SK-N-SH treated with all-trans-retinoic acid at 6 μM for 48 hours (cell line): ENCODE measurements at regions not wholly inside any gene's neighbourhood (a gene's known extent, or its start where the extent isn't known, plus 50 kb on each side); places are given as distances from the start of the nearest gene placed in this dataset.

Experiments
- ATAC-seq: fragments of 200-7000 bp; cut with Tn5 transposase; 3 replicates; pipeline ENCODE4 v1.9.1; 2020; ENCODE audit warnings: mild to moderate bottlenecking, moderate library complexity
- BACH2 ChIP-seq: fragments of 250-450 bp; sonication (Bioruptor Pico); IDR thresholded peaks from 2 replicates; pipeline ENCODE4 v1.9.0; 2021; ENCODE audit warnings: mild to moderate bottlenecking, borderline replicate concordance
- CREB5 ChIP-seq: fragments of 250-450 bp; sonication (Bioruptor Pico); IDR thresholded peaks from 2 replicates; pipeline ENCODE4 v1.5.1; 2020; ENCODE audit warnings: low read depth, mild to moderate bottlenecking, moderate library complexity
- CSDC2 ChIP-seq: fragments of 250-450 bp; sonication (Bioruptor Pico); IDR thresholded peaks from 2 replicates; pipeline ENCODE4 v1.5.0; 2020; ENCODE audit warnings: mild to moderate bottlenecking, moderate library complexity
- ESRRG ChIP-seq: fragments of 250-450 bp; sonication (Bioruptor Pico); IDR thresholded peaks from 2 replicates; pipeline ENCODE4 v1.6.1; 2021; ENCODE audit warnings: mild to moderate bottlenecking
- GLIS3 ChIP-seq: fragments of 250-450 bp; sonication (Bioruptor Pico); IDR thresholded peaks from 2 replicates; pipeline ENCODE4 v1.5.0; 2020; ENCODE audit warnings: mild to moderate bottlenecking, moderate library complexity
- ISL1 ChIP-seq: fragments of 250-450 bp; sonication (Bioruptor Pico); IDR thresholded peaks from 2 replicates; pipeline ENCODE4 v2.1.2; 2022; ENCODE audit warnings: mild to moderate bottlenecking, moderate library complexity
- OSR1 ChIP-seq: fragments of 250-450 bp; sonication (Bioruptor Pico); IDR thresholded peaks from 2 replicates; pipeline ENCODE4 v1.8.0; 2022; ENCODE audit warnings: moderate library complexity, mild to moderate bottlenecking, inconsistent platforms
- PATZ1 ChIP-seq: fragments of 250-450 bp; sonication (Bioruptor Pico); IDR thresholded peaks from 2 replicates; pipeline ENCODE4 v1.8.0; 2020; ENCODE audit warnings: mild to moderate bottlenecking, moderate library complexity, borderline replicate concordance
- RARB ChIP-seq: fragments of 250-450 bp; sonication (Bioruptor Pico); IDR thresholded peaks from 2 replicates; pipeline ENCODE4 v1.8.0; 2021; ENCODE audit warnings: mild to moderate bottlenecking, moderate library complexity
- SNAI2 ChIP-seq: fragments of 250-450 bp; sonication (Bioruptor Pico); IDR thresholded peaks from 2 replicates; pipeline ENCODE4 v1.5.0; 2020; ENCODE audit warnings: mild to moderate bottlenecking, moderate library complexity
- TCF4 ChIP-seq: fragments of 250-450 bp; sonication (Bioruptor Pico); IDR thresholded peaks from 2 replicates; pipeline ENCODE4 v1.8.0; 2021; ENCODE audit warnings: mild to moderate bottlenecking, moderate library complexity, borderline replicate concordance
- TSHZ2 ChIP-seq: fragments of 250-450 bp; sonication (Bioruptor Pico); IDR thresholded peaks from 2 replicates; pipeline ENCODE4 v1.5.0; 2020; ENCODE audit warnings: mild to moderate bottlenecking, moderate library complexity
- ZC3H10 ChIP-seq: fragments of 250-450 bp; sonication (Bioruptor Pico); IDR thresholded peaks from 2 replicates; pipeline ENCODE4 v1.5.1; 2021; ENCODE audit warnings: mild to moderate bottlenecking, moderate library complexity
- ZFP3 ChIP-seq: fragments of 250-450 bp; sonication (Bioruptor Pico); IDR thresholded peaks from 2 replicates; pipeline ENCODE4 v1.5.0; 2020; ENCODE audit warnings: mild to moderate bottlenecking, moderate library complexity
- ZFP30 ChIP-seq: fragments of 450-650 bp; formaldehyde crosslinking; IDR thresholded peaks from 2 replicates; pipeline ENCODE4 v1.5.0; 2022; ENCODE audit warnings: mild to moderate bottlenecking, moderate library complexity
- ZNF565 ChIP-seq: fragments of 450-650 bp; formaldehyde crosslinking; conservative IDR thresholded peaks from 2 replicates; pipeline ENCODE4 v1.5.0; 2020; ENCODE audit warnings: low read depth, mild to moderate bottlenecking, moderate library complexity
- ZNF8 ChIP-seq: fragments of 450-650 bp; formaldehyde crosslinking; IDR thresholded peaks from 2 replicates; pipeline ENCODE4 v1.5.0; 2020; ENCODE audit warnings: mild to moderate bottlenecking, moderate library complexity
- TF ChIP-seq, protein P1 (sequence below): fragments of 250-450 bp; sonication (Bioruptor Pico); IDR thresholded peaks from 2 replicates; pipeline ENCODE4 v1.5.1; 2021; ENCODE audit warnings: mild to moderate bottlenecking, moderate library complexity
- TF ChIP-seq, protein P2 (sequence below): fragments of 250-450 bp; sonication (Bioruptor Pico); IDR thresholded peaks from 2 replicates; pipeline ENCODE4 v1.8.0; 2021; ENCODE audit warnings: low read depth, mild to moderate bottlenecking, moderate library complexity, borderline replicate concordance

DNA sequence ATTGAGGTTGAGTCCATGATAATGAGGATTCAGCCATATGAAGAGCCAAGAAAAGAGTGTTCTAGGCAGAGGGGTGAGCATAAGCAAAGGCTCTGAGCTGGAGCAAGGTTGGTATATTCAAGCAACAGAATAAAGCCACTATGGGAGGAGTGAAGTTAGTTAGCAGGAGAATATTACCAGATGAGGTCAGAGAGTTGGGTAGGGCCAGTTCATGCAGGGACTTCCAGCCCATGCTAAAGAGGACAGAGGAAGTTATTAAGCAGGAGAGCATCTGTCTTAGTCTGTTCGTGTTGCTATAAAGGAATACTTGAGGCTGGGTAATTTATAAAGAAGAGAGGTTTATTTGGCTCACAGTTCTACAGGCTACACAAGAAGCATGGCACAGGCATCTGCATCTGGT is 57.1 kb upstream of the ATG10 start:
- ATAC-seq = no peak
- TF ChIP-seq ESRRG (CRISPR knock-in tag) (no peak), BACH2 (CRISPR knock-in tag) (no peak), PATZ1 (CRISPR knock-in tag) (no peak), ZC3H10 (CRISPR knock-in tag) (no peak), OSR1 (no peak), TCF4 (CRISPR knock-in tag) (no peak), TSHZ2 (no peak)
- TF ChIP-seq, protein P1, sequence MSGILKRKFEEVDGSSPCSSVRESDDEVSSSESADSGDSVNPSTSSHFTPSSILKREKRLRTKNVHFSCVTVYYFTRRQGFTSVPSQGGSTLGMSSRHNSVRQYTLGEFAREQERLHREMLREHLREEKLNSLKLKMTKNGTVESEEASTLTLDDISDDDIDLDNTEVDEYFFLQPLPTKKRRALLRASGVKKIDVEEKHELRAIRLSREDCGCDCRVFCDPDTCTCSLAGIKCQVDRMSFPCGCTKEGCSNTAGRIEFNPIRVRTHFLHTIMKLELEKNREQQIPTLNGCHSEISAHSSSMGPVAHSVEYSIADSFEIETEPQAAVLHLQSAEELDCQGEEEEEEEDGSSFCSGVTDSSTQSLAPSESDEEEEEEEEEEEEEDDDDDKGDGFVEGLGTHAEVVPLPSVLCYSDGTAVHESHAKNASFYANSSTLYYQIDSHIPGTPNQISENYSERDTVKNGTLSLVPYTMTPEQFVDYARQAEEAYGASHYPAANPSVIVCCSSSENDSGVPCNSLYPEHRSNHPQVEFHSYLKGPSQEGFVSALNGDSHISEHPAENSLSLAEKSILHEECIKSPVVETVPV (CRISPR knock-in tag) = no peak

DNA sequence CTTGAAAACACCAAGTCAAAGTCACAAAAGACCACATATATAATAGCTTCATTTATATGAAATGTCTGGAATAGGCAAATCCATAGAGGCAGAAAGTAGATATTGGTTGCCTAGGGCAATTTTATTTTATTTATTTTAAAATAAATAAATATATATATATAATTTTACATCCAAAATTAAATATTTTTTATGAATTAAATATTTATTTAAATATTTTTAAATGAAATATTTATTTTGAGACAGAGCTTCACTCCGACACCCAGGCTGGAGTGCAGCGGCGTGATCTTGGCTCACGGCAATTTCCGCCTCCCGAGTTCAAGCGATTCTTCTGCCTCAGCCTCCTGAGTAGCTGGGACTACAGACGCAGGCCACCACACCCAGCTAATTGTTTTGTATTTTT is 58.9 kb upstream of the ATG10 start:
- no peak for TF ChIP-seq SNAI2 (CRISPR knock-in tag)
- TF ChIP-seq, protein P2, sequence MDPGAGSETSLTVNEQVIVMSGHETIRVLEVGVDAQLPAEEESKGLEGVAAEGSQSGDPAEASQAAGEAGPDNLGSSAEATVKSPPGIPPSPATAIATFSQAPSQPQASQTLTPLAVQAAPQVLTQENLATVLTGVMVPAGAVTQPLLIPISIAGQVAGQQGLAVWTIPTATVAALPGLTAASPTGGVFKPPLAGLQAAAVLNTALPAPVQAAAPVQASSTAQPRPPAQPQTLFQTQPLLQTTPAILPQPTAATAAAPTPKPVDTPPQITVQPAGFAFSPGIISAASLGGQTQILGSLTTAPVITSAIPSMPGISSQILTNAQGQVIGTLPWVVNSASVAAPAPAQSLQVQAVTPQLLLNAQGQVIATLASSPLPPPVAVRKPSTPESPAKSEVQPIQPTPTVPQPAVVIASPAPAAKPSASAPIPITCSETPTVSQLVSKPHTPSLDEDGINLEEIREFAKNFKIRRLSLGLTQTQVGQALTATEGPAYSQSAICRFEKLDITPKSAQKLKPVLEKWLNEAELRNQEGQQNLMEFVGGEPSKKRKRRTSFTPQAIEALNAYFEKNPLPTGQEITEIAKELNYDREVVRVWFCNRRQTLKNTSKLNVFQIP = no peak
- no peak for TF ChIP-seq ZNF8
- no peak for TF ChIP-seq ZFP3 (CRISPR knock-in tag)
- no peak for TF ChIP-seq OSR1
- TF ChIP-seq ZFP30 (CRISPR knock-in tag) = no peak
- no peak for TF ChIP-seq RARB (CRISPR knock-in tag)
- TF ChIP-seq CREB5 (CRISPR knock-in tag) = no peak
- no peak for TF ChIP-seq TSHZ2
- TF ChIP-seq GLIS3 (CRISPR knock-in tag) = no peak
- no peak for TF ChIP-seq ZNF565
- no peak for TF ChIP-seq TCF4 (CRISPR knock-in tag)
- TF ChIP-seq PATZ1 (CRISPR knock-in tag) = no peak
- no peak for TF ChIP-seq CSDC2 (CRISPR knock-in tag)
- TF ChIP-seq ISL1 (CRISPR knock-in tag) = no peak

More for the DNA sequence above, 58.9 kb upstream of the ATG10 start:
- no peak for ATAC-seq
